GM23338 (cell line): ENCODE measurements at regions not wholly inside any gene's neighbourhood (a gene's known extent, or its start where the extent isn't known, plus 50 kb on each side); places are given as distances from the start of the nearest gene placed in this dataset.

Experiments
- EZH2 ChIP-seq: fragments of 200-600 bp; sonication (generic); IDR thresholded peaks from one replicate; pipeline ENCODE4 v1.8.0; 2017; ENCODE audit warnings: antibody characterized with exemption, mild to moderate bottlenecking, low read depth; ENCODE audit not compliant: unreplicated experiment
- EZH2phosphoT487 ChIP-seq: fragments of 200-600 bp; sonication (generic); IDR thresholded peaks from one replicate; pipeline ENCODE4 v1.8.1; 2018; ENCODE audit warnings: antibody characterized with exemption; ENCODE audit not compliant: unreplicated experiment
- JUNB ChIP-seq: IDR thresholded peaks from one replicate; pipeline ENCODE4 v1.6.1; 2016; ENCODE audit warnings: antibody characterized with exemption; ENCODE audit not compliant: unreplicated experiment
- POLR2AphosphoS5 ChIP-seq: IDR thresholded peaks from 2 replicates; pipeline ENCODE4 v1.6.1; 2016; ENCODE audit warnings: antibody characterized with exemption, low read depth
- STAT1 ChIP-seq: IDR thresholded peaks from one replicate; pipeline ENCODE4 v1.6.1; 2016; ENCODE audit warnings: antibody characterized with exemption; ENCODE audit not compliant: unreplicated experiment
- ZNF114 ChIP-seq: fragments of 250-450 bp; sonication (Bioruptor Pico); IDR thresholded peaks from 2 replicates; pipeline ENCODE4 v1.5.0; 2020; ENCODE audit warnings: mild to moderate bottlenecking, moderate library complexity
- TF ChIP-seq, protein P1 (sequence below), 2 experiments: fragments of 200-600 bp in 1 of 2; sonication (generic) in 1 of 2; conservative IDR thresholded peaks; 2 replicates each; pipeline versions ENCODE4 v1.5.1 to v1.6.1; 2016 to 2017; ENCODE audit warnings: antibody characterized with exemption in 2 of 2, low read depth in 2 of 2, mild to moderate bottlenecking in 2 of 2, moderate library complexity in 1 of 2
- TF ChIP-seq, protein P2 (sequence below): IDR thresholded peaks from one replicate; pipeline ENCODE4 v1.6.1; 2018; ENCODE audit warnings: antibody characterized with exemption; ENCODE audit not compliant: unreplicated experiment
- TF ChIP-seq, protein P3 (sequence below): IDR thresholded peaks from 2 replicates; pipeline ENCODE4 v1.6.1; 2016; ENCODE audit warnings: antibody characterized with exemption

DNA sequence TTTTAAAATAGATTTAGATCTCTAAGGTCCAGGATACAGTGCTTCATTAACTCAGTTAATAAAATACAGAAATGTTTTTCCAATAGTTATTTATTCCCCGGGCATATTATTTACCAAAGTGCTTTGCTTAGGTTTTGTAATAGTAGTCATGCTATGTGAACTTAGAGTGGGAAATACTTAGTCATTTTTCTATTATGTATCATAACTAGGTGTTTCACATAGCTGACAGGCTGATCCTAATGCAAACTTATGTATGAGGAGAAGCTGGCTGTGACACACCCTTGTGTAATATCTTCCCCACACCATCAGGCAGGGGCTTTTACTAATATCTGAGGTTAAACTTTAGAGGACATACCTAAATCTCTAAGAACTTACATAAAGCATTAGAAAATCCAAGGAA, 277.7 kb upstream of the RIMS1 start:
- TF ChIP-seq, protein P1, sequence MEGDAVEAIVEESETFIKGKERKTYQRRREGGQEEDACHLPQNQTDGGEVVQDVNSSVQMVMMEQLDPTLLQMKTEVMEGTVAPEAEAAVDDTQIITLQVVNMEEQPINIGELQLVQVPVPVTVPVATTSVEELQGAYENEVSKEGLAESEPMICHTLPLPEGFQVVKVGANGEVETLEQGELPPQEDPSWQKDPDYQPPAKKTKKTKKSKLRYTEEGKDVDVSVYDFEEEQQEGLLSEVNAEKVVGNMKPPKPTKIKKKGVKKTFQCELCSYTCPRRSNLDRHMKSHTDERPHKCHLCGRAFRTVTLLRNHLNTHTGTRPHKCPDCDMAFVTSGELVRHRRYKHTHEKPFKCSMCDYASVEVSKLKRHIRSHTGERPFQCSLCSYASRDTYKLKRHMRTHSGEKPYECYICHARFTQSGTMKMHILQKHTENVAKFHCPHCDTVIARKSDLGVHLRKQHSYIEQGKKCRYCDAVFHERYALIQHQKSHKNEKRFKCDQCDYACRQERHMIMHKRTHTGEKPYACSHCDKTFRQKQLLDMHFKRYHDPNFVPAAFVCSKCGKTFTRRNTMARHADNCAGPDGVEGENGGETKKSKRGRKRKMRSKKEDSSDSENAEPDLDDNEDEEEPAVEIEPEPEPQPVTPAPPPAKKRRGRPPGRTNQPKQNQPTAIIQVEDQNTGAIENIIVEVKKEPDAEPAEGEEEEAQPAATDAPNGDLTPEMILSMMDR (conservative IDR thresholded peaks at IDR 0.05; ENCODE audit: low read depth in 2 of 2), result no peak
- TF ChIP-seq EZH2 (no peak), ZNF114 (CRISPR knock-in tag) (no peak), JUNB (no peak), POLR2AphosphoS5 (no peak), EZH2phosphoT487 (no peak), STAT1 (no peak)
- TF ChIP-seq, protein P2, sequence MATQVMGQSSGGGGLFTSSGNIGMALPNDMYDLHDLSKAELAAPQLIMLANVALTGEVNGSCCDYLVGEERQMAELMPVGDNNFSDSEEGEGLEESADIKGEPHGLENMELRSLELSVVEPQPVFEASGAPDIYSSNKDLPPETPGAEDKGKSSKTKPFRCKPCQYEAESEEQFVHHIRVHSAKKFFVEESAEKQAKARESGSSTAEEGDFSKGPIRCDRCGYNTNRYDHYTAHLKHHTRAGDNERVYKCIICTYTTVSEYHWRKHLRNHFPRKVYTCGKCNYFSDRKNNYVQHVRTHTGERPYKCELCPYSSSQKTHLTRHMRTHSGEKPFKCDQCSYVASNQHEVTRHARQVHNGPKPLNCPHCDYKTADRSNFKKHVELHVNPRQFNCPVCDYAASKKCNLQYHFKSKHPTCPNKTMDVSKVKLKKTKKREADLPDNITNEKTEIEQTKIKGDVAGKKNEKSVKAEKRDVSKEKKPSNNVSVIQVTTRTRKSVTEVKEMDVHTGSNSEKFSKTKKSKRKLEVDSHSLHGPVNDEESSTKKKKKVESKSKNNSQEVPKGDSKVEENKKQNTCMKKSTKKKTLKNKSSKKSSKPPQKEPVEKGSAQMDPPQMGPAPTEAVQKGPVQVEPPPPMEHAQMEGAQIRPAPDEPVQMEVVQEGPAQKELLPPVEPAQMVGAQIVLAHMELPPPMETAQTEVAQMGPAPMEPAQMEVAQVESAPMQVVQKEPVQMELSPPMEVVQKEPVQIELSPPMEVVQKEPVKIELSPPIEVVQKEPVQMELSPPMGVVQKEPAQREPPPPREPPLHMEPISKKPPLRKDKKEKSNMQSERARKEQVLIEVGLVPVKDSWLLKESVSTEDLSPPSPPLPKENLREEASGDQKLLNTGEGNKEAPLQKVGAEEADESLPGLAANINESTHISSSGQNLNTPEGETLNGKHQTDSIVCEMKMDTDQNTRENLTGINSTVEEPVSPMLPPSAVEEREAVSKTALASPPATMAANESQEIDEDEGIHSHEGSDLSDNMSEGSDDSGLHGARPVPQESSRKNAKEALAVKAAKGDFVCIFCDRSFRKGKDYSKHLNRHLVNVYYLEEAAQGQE, result no peak
- TF ChIP-seq, protein P3, sequence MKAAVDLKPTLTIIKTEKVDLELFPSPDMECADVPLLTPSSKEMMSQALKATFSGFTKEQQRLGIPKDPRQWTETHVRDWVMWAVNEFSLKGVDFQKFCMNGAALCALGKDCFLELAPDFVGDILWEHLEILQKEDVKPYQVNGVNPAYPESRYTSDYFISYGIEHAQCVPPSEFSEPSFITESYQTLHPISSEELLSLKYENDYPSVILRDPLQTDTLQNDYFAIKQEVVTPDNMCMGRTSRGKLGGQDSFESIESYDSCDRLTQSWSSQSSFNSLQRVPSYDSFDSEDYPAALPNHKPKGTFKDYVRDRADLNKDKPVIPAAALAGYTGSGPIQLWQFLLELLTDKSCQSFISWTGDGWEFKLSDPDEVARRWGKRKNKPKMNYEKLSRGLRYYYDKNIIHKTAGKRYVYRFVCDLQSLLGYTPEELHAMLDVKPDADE, result no peak
